ENCODE measurements at regions not wholly inside any gene's neighbourhood (a gene's known extent, or its start where the extent isn't known, plus 50 kb on each side); places are given as distances from the start of the nearest gene placed in this dataset.

GRCh38 chr20:12057778-12058177 lies 140.1 kb downstream of the BTBD3 start:
- intact Hi-C loops (cut with DNase I): no loop called here
- Histone ChIP-seq H3K4me3 (no peak overlapping the region), H3K4me1 (no peaks in the 10 kb centered on the region), H3K36me3 (no peaks in the 10 kb centered on the region), H3K27me3 (no peaks in the 10 kb centered on the region), H3K9me3 (no peaks in the 10 kb centered on the region), H3K27ac (no peak overlapping the region)
- no peak for TF ChIP-seq POLR2AphosphoS5 (IDR thresholded peaks at IDR 0.05; ENCODE audit: insufficient read depth in 1 of 2, low read depth in 1 of 2)
- TF ChIP-seq CTCF (IDR thresholded peaks at IDR 0.05): no peak
- no peak for TF ChIP-seq POLR2A (IDR thresholded peaks at IDR 0.05)
- peak in 1 of 2 donors; percentile 58 for DNase-seq (ENCODE audit: extremely low spot score in 2 of 2)

- intact Hi-C loops (cut with DNase I): no loop called here
- Histone ChIP-seq H3K27me3 (no peaks in the 10 kb centered on the region), H3K4me3 (no peak overlapping the region), H3K9me3 (no peaks in the 10 kb centered on the region), H3K4me1 (no peaks in the 10 kb centered on the region), H3K27ac (no peak overlapping the region), H3K36me3 (no peaks in the 10 kb centered on the region)
- no peak for TF ChIP-seq CTCF (IDR thresholded peaks at IDR 0.05)
- TF ChIP-seq POLR2AphosphoS5 (IDR thresholded peaks at IDR 0.05; ENCODE audit: insufficient read depth in 1 of 2, low read depth in 1 of 2): no peak
- no peak for TF ChIP-seq POLR2A (IDR thresholded peaks at IDR 0.05)
- DNase-seq (ENCODE audit: extremely low spot score in 2 of 2): peak in 1 of 2 donors; percentile 34
Observed at GRCh38 chr20:12058216-12058615, 140.5 kb downstream of the BTBD3 start.

- intact Hi-C loops (cut with DNase I): no loop called here
Observed at GRCh38 chr20:12061466-12061865, 143.8 kb downstream of the BTBD3 start.

GRCh38 chr20:12063106-12063684 lies 145.5 kb downstream of the BTBD3 start:
- H3K27me3 ChIP-seq: no peaks in the 10 kb centered on the region
- TF ChIP-seq CTCF (IDR thresholded peaks at IDR 0.05): no peak
- no peak for TF ChIP-seq POLR2A (IDR thresholded peaks at IDR 0.05)
- TF ChIP-seq POLR2AphosphoS5 (IDR thresholded peaks at IDR 0.05; ENCODE audit: insufficient read depth in 1 of 2, low read depth in 1 of 2): no peak
- no peak overlapping the region for H3K4me3 ChIP-seq
- H3K9me3 ChIP-seq: no peaks in the 10 kb centered on the region
- H3K4me1 ChIP-seq: no peaks in the 10 kb centered on the region
- no peak overlapping the region for H3K27ac ChIP-seq
- intact Hi-C loops (cut with DNase I): no loop called here
- no peaks in the 10 kb centered on the region for H3K36me3 ChIP-seq
- no peak for DNase-seq (ENCODE audit: extremely low spot score in 2 of 2)

More at GRCh38 chr20:12061466-12061865, 143.8 kb downstream of the BTBD3 start:
- Histone ChIP-seq H3K27me3 (no peaks in the 10 kb centered on the region), H3K4me3 (no peak overlapping the region), H3K4me1 (no peaks in the 10 kb centered on the region), H3K27ac (no peak overlapping the region), H3K9me3 (no peaks in the 10 kb centered on the region), H3K36me3 (no peaks in the 10 kb centered on the region)
- TF ChIP-seq POLR2AphosphoS5 (IDR thresholded peaks at IDR 0.05; ENCODE audit: insufficient read depth in 1 of 2, low read depth in 1 of 2) (no peak), POLR2A (IDR thresholded peaks at IDR 0.05) (no peak)
- DNase-seq (ENCODE audit: extremely low spot score in 2 of 2): peak in 1 of 2 donors; percentile 9

GRCh38 chr20:12064540-12064939 lies 146.8 kb downstream of the BTBD3 start:
- H3K9me3 ChIP-seq: no peaks in the 10 kb centered on the region
- intact Hi-C loops (cut with DNase I): no loop called here

More at GRCh38 chr20:12064540-12064939, 146.8 kb downstream of the BTBD3 start:
- TF ChIP-seq POLR2A (IDR thresholded peaks at IDR 0.05): no peak
- no peak for TF ChIP-seq CTCF (IDR thresholded peaks at IDR 0.05)
- no peak for TF ChIP-seq POLR2AphosphoS5 (IDR thresholded peaks at IDR 0.05; ENCODE audit: insufficient read depth in 1 of 2, low read depth in 1 of 2)
- H3K4me3 ChIP-seq: no peak overlapping the region
- no peaks in the 10 kb centered on the region for H3K4me1 ChIP-seq
- no peaks in the 10 kb centered on the region for H3K27me3 ChIP-seq
- DNase-seq (ENCODE audit: extremely low spot score in 2 of 2): peak in 1 of 2 donors; percentile 85
- H3K27ac ChIP-seq: no peak overlapping the region
- H3K36me3 ChIP-seq: no peaks in the 10 kb centered on the region

Measured in vagina (tissue), 2 donors.